ENCODE measurements at regions not wholly inside any gene's neighbourhood (a gene's known extent, or its start where the extent isn't known, plus 50 kb on each side); places are given as distances from the start of the nearest gene placed in this dataset.

DNA sequence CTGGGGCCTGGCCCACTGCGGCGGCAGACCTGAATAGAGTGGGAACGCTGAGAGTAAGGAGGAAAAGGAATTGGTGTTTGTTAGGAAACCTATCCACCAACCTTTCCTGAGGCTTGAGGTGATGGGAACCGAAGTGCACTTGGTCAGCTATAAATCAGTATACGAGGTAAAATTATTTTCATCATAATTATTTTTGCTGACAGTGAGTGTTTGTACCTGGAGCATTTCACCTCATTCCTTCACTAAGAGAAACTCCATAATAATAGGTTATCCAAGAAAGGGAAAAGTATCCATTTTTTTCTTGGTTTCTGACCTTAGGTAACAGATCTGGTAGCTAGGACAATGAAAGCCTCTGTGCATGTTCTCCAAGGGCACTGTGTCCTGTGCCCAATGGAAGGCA is 138.6 kb upstream of the RGPD4 start:
- TF ChIP-seq POLR2AphosphoS5 (IDR thresholded peaks at IDR 0.05), result no peak
- TF ChIP-seq EP300 (IDR thresholded peaks at IDR 0.05), result no peak
- TF ChIP-seq POLR2A (IDR thresholded peaks at IDR 0.05), result no peak
- TF ChIP-seq, protein P1, sequence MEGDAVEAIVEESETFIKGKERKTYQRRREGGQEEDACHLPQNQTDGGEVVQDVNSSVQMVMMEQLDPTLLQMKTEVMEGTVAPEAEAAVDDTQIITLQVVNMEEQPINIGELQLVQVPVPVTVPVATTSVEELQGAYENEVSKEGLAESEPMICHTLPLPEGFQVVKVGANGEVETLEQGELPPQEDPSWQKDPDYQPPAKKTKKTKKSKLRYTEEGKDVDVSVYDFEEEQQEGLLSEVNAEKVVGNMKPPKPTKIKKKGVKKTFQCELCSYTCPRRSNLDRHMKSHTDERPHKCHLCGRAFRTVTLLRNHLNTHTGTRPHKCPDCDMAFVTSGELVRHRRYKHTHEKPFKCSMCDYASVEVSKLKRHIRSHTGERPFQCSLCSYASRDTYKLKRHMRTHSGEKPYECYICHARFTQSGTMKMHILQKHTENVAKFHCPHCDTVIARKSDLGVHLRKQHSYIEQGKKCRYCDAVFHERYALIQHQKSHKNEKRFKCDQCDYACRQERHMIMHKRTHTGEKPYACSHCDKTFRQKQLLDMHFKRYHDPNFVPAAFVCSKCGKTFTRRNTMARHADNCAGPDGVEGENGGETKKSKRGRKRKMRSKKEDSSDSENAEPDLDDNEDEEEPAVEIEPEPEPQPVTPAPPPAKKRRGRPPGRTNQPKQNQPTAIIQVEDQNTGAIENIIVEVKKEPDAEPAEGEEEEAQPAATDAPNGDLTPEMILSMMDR (IDR thresholded peaks at IDR 0.05), result no peak
- Histone ChIP-seq H3K4me3 (no peak overlapping the region), H3K27me3 (no peaks in the 10 kb centered on the region), H3K36me3 (no peaks in the 10 kb centered on the region), H3K4me1 (no peaks in the 10 kb centered on the region), H3K27ac (no peak overlapping the region), H3K9me3 (no peaks in the 10 kb centered on the region)
- intact Hi-C loops (cut with DNase I; ENCODE audit: low total_unique reads), result no loop called here
- DNase-seq, result no peak
- 86 to 93% (median 89%) methylated on average over 5 of the region's 5 CpGs for WGBS, 5 donors

DNA sequence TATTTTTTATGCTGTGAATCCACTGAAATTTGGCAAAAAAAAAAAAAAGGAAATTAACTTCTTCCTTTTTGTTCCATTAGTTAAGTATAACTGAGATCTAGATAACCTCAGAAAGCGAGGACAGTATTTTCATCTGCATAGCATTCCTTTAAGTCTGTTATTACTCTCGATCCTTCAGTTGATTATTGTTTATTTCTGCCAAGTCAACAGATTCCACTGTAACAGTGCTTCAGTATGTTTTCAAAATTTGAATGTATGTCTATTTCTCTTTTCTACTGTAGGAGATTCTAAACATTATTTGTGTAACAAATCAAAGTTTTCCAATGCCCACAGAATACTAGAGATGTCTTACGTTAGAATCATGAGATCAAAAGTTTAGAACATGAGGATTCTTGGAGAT is 133.1 kb upstream of the RGPD4 start:
- no peak for DNase-seq

DNA sequence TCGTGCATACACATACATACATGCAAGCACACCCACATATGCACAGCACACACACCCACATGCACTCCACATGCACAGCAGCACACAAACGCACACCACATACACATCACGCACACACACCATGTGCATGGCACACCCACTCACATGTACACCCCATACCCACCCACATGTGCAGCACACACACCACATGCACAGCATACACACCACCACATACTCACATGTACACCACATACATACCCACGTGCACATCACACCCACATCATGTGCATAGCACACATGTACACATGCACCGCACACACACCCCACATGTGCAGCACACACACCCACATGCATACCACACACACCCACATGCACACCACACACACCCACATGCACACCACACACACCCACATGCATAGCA is 132.0 kb upstream of the RGPD4 start:
- DNase-seq, result no peak
- intact Hi-C loops (cut with DNase I; ENCODE audit: low total_unique reads), result no loop called here
- TF ChIP-seq POLR2A (IDR thresholded peaks at IDR 0.05) (no peak), POLR2AphosphoS5 (IDR thresholded peaks at IDR 0.05) (no peak)
- TF ChIP-seq, protein P1 (IDR thresholded peaks at IDR 0.05), result no peak
- no peaks in the 10 kb centered on the region for H3K9me3 ChIP-seq
- H3K4me3 ChIP-seq, result no peak overlapping the region
- no peaks in the 10 kb centered on the region for H3K36me3 ChIP-seq
- WGBS, 5 donors, result 81 to 90% (median 87%) methylated on average over 5 of the region's 5 CpGs
- no peaks in the 10 kb centered on the region for H3K4me1 ChIP-seq
- H3K27me3 ChIP-seq, result no peaks in the 10 kb centered on the region
- H3K27ac ChIP-seq, result no peak overlapping the region

More for the DNA sequence above, 133.1 kb upstream of the RGPD4 start:
- Histone ChIP-seq H3K4me3 (no peak overlapping the region), H3K27me3 (no peaks in the 10 kb centered on the region), H3K4me1 (no peaks in the 10 kb centered on the region), H3K27ac (no peak overlapping the region), H3K9me3 (no peaks in the 10 kb centered on the region), H3K36me3 (no peaks in the 10 kb centered on the region)
- TF ChIP-seq, protein P1 (IDR thresholded peaks at IDR 0.05), result no peak
- TF ChIP-seq EP300 (IDR thresholded peaks at IDR 0.05) (no peak), POLR2A (IDR thresholded peaks at IDR 0.05) (no peak), POLR2AphosphoS5 (IDR thresholded peaks at IDR 0.05) (no peak)
- 80 to 85% (median 82%) methylated on average over 3 of the region's 3 CpGs for WGBS, 5 donors
- intact Hi-C loops (cut with DNase I; ENCODE audit: low total_unique reads), result no loop called here

DNA sequence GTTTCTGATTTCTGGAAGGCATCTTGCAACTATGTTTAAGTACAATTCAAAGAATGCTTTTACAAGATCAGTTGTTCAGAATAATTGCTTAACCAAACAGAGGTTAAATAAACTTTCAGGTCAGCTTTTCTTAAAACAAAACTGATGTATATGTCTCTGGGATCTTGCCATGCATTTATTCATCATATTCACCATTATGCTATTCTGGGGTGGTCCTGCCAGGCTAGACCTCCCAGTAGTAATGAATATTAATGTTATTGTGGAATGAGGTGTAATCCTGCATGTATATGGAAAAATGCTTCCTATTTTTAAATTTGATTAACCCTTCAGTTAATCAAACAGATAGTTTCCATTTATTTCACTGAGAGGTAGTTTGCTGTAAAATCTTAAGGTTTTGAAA is 129.3 kb upstream of the RGPD4 start:
- Histone ChIP-seq H3K9me3 (no peaks in the 10 kb centered on the region), H3K27ac (no peak overlapping the region), H3K36me3 (no peaks in the 10 kb centered on the region), H3K4me1 (no peaks in the 10 kb centered on the region), H3K27me3 (no peaks in the 10 kb centered on the region), H3K4me3 (no peak overlapping the region)
- peak in 1 of 2 donors; percentile 1 for DNase-seq
- TF ChIP-seq, protein P1 (IDR thresholded peaks at IDR 0.05), result no peak
- TF ChIP-seq POLR2AphosphoS5 (IDR thresholded peaks at IDR 0.05), result no peak
- no peak for TF ChIP-seq EP300 (IDR thresholded peaks at IDR 0.05)
- no peak for TF ChIP-seq POLR2A (IDR thresholded peaks at IDR 0.05)
- intact Hi-C loops (cut with DNase I; ENCODE audit: low total_unique reads), result no loop called here

Measured in stomach (tissue), 8 donors.